CD4-positive, alpha-beta memory T cell (primary cell): ENCODE measurements at regions not wholly inside any gene's neighbourhood (a gene's known extent, or its start where the extent isn't known, plus 50 kb on each side); places are given as distances from the start of the nearest gene placed in this dataset.

ENCODE experiments used
- CTCF ChIA-PET: fragments of 350-600 bp; sonication (Branson Sonifier 250); formaldehyde crosslinking; loops from one replicate; lab custom pipeline; 2021; ENCODE audit warnings: inconsistent platforms; ENCODE audit not compliant: partially characterized antibody; lab: Charles Lee
- POLR2A ChIA-PET: fragments of 350-600 bp; sonication (Branson Sonifier 250); formaldehyde crosslinking; loops from one replicate; lab custom pipeline; 2021; ENCODE audit not compliant: partially characterized antibody; lab: Charles Lee
- DNase-seq, 5 donors: peaks; one replicate each; pipeline versions ENCODE4 v3.0.0 to v3.0.0-alpha.2; 2020 to 2022; ENCODE audit warnings: mixed read lengths in 1 of 5
- H3K27ac ChIP-seq: one replicate; pipeline ENCODE4 v1.7.0; 2013; ENCODE audit warnings: low read depth, low read length
- H3K27me3 ChIP-seq: 2 replicates; pipeline ENCODE4 v1.7.0; 2013; ENCODE audit warnings: mild to moderate bottlenecking, low read length, moderate library complexity; ENCODE audit not compliant: insufficient read depth
- H3K36me3 ChIP-seq: 2 replicates; pipeline ENCODE4 v1.7.0; 2013; ENCODE audit warnings: mild to moderate bottlenecking, low read length, moderate library complexity; ENCODE audit not compliant: insufficient read depth
- H3K4me1 ChIP-seq: 2 replicates; pipeline ENCODE4 v1.7.0; 2013; ENCODE audit warnings: mild to moderate bottlenecking, low read length, moderate library complexity; ENCODE audit not compliant: insufficient read depth
- H3K4me3 ChIP-seq, 2 donors: one replicate each; pipeline ENCODE4 v1.7.0; 2013; ENCODE audit warnings: low read length in 2 of 2, mild to moderate bottlenecking in 1 of 2
- H3K9me3 ChIP-seq, 2 donors: one replicate each; pipeline ENCODE4 v1.7.0; 2013; ENCODE audit warnings: low read length in 2 of 2, control low read depth in 1 of 2; ENCODE audit not compliant: control insufficient read depth in 1 of 2
- H3K27ac Mint-ChIP-seq, 7 donors: one replicate each; pipeline ENCODE4 v1.8.0; 2020 to 2021; ENCODE audit warnings: mixed read lengths in 7 of 7, mild to moderate bottlenecking in 6 of 7, inconsistent platforms in 3 of 7, moderate library complexity in 3 of 7
- H3K27me3 Mint-ChIP-seq, 2 donors: one replicate each; pipeline ENCODE4 v1.8.0; 2020 to 2021; ENCODE audit warnings: mixed read lengths in 2 of 2
- H3K36me3 Mint-ChIP-seq, 2 donors: one replicate each; pipeline ENCODE4 v1.8.0; 2020 to 2021; ENCODE audit warnings: mixed read lengths in 2 of 2, inconsistent platforms in 1 of 2, mild to moderate bottlenecking in 1 of 2
- H3K4me1 Mint-ChIP-seq, 4 donors: one replicate each; pipeline ENCODE4 v1.8.0; 2020 to 2021; ENCODE audit warnings: mixed read lengths in 4 of 4, mild to moderate bottlenecking in 1 of 4
- H3K4me3 Mint-ChIP-seq, 8 donors: one replicate each; pipeline ENCODE4 v1.8.0; 2020 to 2021; ENCODE audit warnings: mixed read lengths in 8 of 8, mild to moderate bottlenecking in 7 of 8, moderate library complexity in 6 of 8, inconsistent platforms in 3 of 8
- H3K9me3 Mint-ChIP-seq, 8 donors: one replicate each; pipeline ENCODE4 v1.8.0; 2020 to 2021; ENCODE audit warnings: mixed read lengths in 8 of 8, mild to moderate bottlenecking in 5 of 8, inconsistent platforms in 3 of 8, moderate library complexity in 1 of 8
- intact Hi-C: fragments of 100-400 bp; cut with micrococcal nuclease; formaldehyde crosslinking; loops from one replicate; pipeline ENCODE4 v1.15.1; 2023

DNA sequence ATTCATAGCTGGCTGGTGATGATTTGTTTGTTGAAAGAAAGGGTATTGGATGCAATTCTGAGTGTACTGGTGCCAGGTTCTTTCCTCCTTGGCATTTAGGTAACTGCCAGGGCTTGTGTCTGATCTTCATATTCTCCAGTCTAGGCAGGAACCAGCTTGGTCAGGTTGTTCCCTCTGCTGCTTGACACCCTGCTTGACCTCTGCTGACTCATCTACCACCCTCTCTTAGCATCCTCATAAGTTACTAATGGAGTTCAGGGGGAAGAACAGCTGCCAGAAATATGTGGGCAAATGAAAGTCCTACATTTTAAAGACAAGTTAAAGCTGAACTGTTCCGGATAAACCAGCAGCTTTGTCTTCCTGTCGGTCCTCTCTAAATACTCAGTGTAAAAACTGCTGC, 116.1 kb upstream of the TNC start:
- ChIA-PET POLR2A (no interaction called here), CTCF (no interaction called here)
- no peak overlapping the region for H3K4me3 Mint-ChIP-seq

DNA sequence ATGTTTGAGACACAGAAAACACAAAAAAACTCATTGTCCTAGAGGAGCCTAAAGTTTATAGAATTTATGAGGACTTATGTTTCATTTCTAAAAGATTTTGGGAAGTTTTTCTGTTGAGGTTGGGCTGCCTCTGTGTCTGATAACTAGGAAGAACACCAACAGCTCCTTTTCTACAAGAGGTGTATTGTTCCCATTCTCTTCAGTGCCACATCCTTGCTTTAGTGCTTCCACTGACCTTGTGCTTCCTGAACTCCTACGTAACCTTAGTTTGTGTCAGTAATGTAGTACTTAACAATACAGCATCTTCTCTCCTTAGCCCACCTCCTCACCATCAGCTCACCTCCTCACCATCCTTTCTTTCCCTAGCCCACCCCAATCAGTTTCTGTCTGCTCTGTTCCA, 117.3 kb upstream of the TNC start:
- no peaks in the 10 kb centered on the region for H3K36me3 ChIP-seq
- no peaks in the 10 kb centered on the region for H3K27me3 ChIP-seq
- Mint-ChIP-seq H3K36me3 (no peaks in the 10 kb centered on the region), H3K4me1 (no peaks in the 10 kb centered on the region), H3K9me3 (peaks cover 0 to 2% (median 0%) of the 10 kb centered on the region in 8 donors), H3K27ac (no peak overlapping the region), H3K27me3 (peaks cover 12 to 26% of the 10 kb centered on the region in 2 donors), H3K4me3 (no peak overlapping the region)
- CTCF ChIA-PET, result no interaction called here
- intact Hi-C loops, result no loop called here
- DNase-seq, result no peak
- POLR2A ChIA-PET, result no interaction called here
- H3K9me3 ChIP-seq, result no peaks in the 10 kb centered on the region
- no peaks in the 10 kb centered on the region for H3K4me1 ChIP-seq
- H3K27ac ChIP-seq, result no peak overlapping the region
- no peak overlapping the region for H3K4me3 ChIP-seq

More for the DNA sequence above, 116.1 kb upstream of the TNC start:
- Mint-ChIP-seq H3K4me1 (no peaks in the 10 kb centered on the region), H3K27ac (no peak overlapping the region), H3K36me3 (no peaks in the 10 kb centered on the region), H3K9me3 (peaks cover 0 to 3% (median 0%) of the 10 kb centered on the region in 8 donors), H3K27me3 (peaks cover 11 to 20% of the 10 kb centered on the region in 2 donors)
- DNase-seq, result no peak
- Histone ChIP-seq H3K27me3 (no peaks in the 10 kb centered on the region), H3K9me3 (no peaks in the 10 kb centered on the region), H3K4me3 (no peak overlapping the region), H3K36me3 (no peaks in the 10 kb centered on the region), H3K4me1 (no peaks in the 10 kb centered on the region), H3K27ac (no peak overlapping the region)
- intact Hi-C loops, result no loop called here

DNA sequence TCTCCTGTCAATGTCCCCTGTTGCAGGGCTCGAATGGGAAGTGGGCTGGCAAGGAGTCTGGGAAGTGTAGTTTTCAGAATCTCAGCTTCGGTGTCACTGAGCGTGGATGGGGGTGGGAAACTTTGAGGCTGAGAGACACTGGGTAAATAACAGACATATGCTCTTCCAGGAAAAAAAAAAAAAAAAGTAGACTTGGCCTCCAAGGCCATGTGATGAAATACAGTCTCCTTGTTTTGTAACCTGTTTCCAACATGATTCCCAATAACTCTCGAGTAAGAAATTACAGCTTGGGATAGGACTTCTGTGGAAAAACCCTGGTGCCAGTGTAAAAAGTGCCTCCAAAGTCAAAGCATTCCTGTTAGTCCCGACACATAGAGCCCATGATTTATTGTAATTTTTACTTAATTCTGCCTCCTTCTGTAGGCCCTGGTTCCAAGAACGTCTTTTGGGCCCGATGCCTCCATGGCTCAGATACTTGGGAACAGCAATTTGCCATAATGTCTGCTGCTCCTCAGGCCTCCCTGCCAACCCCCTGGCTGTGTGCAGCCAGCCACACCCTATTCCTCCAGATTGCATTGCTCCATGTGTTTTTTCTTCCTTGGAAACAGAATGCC, 119.5 kb upstream of the TNC start:
- peaks cover 14 to 29% of the 10 kb centered on the region in 2 donors for H3K27me3 Mint-ChIP-seq
- no peaks in the 10 kb centered on the region for H3K4me1 Mint-ChIP-seq
- CTCF ChIA-PET, result no interaction called here

GRCh38 chr9:115240676-115241075, 122.7 kb upstream of the TNC start:
- no peak for DNase-seq
- ChIA-PET CTCF (no interaction called here), POLR2A (no interaction called here)
- Histone ChIP-seq H3K4me3 (no peak overlapping the region), H3K4me1 (no peaks in the 10 kb centered on the region), H3K27me3 (no peaks in the 10 kb centered on the region), H3K36me3 (no peaks in the 10 kb centered on the region), H3K9me3 (no peaks in the 10 kb centered on the region), H3K27ac (no peak overlapping the region)
- intact Hi-C loops, result no loop called here
- Mint-ChIP-seq H3K9me3 (peaks cover 0 to 4% (median 0%) of the 10 kb centered on the region in 8 donors), H3K4me3 (no peak overlapping the region), H3K27ac (no peak overlapping the region), H3K27me3 (peaks cover 16 to 27% of the 10 kb centered on the region in 2 donors), H3K4me1 (no peaks in the 10 kb centered on the region), H3K36me3 (no peaks in the 10 kb centered on the region)

More for the DNA sequence above, 119.5 kb upstream of the TNC start:
- Histone ChIP-seq H3K4me1 (no peaks in the 10 kb centered on the region), H3K9me3 (no peaks in the 10 kb centered on the region), H3K27me3 (no peaks in the 10 kb centered on the region), H3K36me3 (no peaks in the 10 kb centered on the region), H3K4me3 (no peak overlapping the region), H3K27ac (no peak overlapping the region)
- H3K9me3 Mint-ChIP-seq, result peaks cover 0 to 2% (median 0%) of the 10 kb centered on the region in 8 donors
- H3K36me3 Mint-ChIP-seq, result no peaks in the 10 kb centered on the region
- POLR2A ChIA-PET, result no interaction called here
- no peak for DNase-seq
- intact Hi-C loops, result no loop called here
- H3K27ac Mint-ChIP-seq, result no peak overlapping the region
- H3K4me3 Mint-ChIP-seq, result no peak overlapping the region

- ChIA-PET CTCF (no interaction called here), POLR2A (no interaction called here)
- Histone ChIP-seq H3K27ac (no peak overlapping the region), H3K9me3 (no peaks in the 10 kb centered on the region), H3K27me3 (no peaks in the 10 kb centered on the region), H3K4me1 (no peaks in the 10 kb centered on the region), H3K36me3 (no peaks in the 10 kb centered on the region), H3K4me3 (no peak overlapping the region)
- no peaks in the 10 kb centered on the region for H3K36me3 Mint-ChIP-seq
- H3K4me3 Mint-ChIP-seq, result no peak overlapping the region
- H3K4me1 Mint-ChIP-seq, result no peaks in the 10 kb centered on the region
- DNase-seq, result no peak
- H3K27me3 Mint-ChIP-seq, result peaks cover 17 to 24% of the 10 kb centered on the region in 2 donors
- H3K27ac Mint-ChIP-seq, result no peak overlapping the region
- H3K9me3 Mint-ChIP-seq, result peaks cover 0 to 4% (median 1%) of the 10 kb centered on the region in 8 donors
- intact Hi-C loops, result no loop called here
Observed at GRCh38 chr9:115241641-115242040, 123.7 kb upstream of the TNC start.

GRCh38 chr9:115249488-115249887, 131.5 kb upstream of the TNC start:
- Mint-ChIP-seq H3K36me3 (no peaks in the 10 kb centered on the region), H3K27ac (no peak overlapping the region), H3K4me3 (no peak overlapping the region), H3K9me3 (peaks cover 0 to 10% (median 2%) of the 10 kb centered on the region in 8 donors), H3K4me1 (no peaks in the 10 kb centered on the region), H3K27me3 (peaks cover 4 to 14% of the 10 kb centered on the region in 2 donors)
- Histone ChIP-seq H3K4me3 (no peak overlapping the region), H3K36me3 (no peaks in the 10 kb centered on the region), H3K27me3 (no peaks in the 10 kb centered on the region), H3K9me3 (no peaks in the 10 kb centered on the region), H3K4me1 (no peaks in the 10 kb centered on the region), H3K27ac (no peak overlapping the region)
- ChIA-PET POLR2A (no interaction called here), CTCF (no interaction called here)
- DNase-seq, result no peak
- intact Hi-C loops, result no loop called here

DNA sequence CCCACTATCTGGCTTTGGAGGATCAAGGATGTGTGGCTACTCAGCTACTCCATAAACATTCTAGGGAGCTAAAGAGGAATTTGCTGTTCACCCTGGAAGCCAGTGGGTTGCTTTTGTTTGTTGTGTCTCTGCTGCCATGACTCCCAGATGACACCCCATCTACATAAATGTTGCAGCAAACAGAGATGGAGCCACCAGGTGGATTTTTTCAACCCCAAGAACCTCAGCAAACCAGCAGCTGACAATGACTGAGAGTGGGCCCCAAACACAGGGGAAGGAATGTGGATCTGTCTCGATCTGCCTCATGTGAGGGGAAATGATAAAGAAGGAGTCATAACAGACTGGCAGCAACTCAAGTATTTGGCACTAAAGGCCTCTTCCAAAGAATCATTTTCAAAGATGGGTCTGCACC, 132.7 kb upstream of the TNC start:
- ChIA-PET POLR2A (no interaction called here), CTCF (no interaction called here)
- intact Hi-C loops, result no loop called here
- Mint-ChIP-seq H3K36me3 (no peaks in the 10 kb centered on the region), H3K4me3 (no peak overlapping the region), H3K9me3 (peaks cover 0 to 10% (median 2%) of the 10 kb centered on the region in 8 donors), H3K27ac (no peak overlapping the region), H3K27me3 (peaks cover 11 to 12% of the 10 kb centered on the region in 2 donors), H3K4me1 (no peaks in the 10 kb centered on the region)
- Histone ChIP-seq H3K9me3 (no peaks in the 10 kb centered on the region), H3K27ac (no peak overlapping the region), H3K36me3 (no peaks in the 10 kb centered on the region), H3K4me3 (no peak overlapping the region), H3K4me1 (no peaks in the 10 kb centered on the region), H3K27me3 (no peaks in the 10 kb centered on the region)
- DNase-seq, result no peak
